ENCODE measurements at regions not wholly inside any gene's neighbourhood (a gene's known extent, or its start where the extent isn't known, plus 50 kb on each side); places are given as distances from the start of the nearest gene placed in this dataset.

DNA sequence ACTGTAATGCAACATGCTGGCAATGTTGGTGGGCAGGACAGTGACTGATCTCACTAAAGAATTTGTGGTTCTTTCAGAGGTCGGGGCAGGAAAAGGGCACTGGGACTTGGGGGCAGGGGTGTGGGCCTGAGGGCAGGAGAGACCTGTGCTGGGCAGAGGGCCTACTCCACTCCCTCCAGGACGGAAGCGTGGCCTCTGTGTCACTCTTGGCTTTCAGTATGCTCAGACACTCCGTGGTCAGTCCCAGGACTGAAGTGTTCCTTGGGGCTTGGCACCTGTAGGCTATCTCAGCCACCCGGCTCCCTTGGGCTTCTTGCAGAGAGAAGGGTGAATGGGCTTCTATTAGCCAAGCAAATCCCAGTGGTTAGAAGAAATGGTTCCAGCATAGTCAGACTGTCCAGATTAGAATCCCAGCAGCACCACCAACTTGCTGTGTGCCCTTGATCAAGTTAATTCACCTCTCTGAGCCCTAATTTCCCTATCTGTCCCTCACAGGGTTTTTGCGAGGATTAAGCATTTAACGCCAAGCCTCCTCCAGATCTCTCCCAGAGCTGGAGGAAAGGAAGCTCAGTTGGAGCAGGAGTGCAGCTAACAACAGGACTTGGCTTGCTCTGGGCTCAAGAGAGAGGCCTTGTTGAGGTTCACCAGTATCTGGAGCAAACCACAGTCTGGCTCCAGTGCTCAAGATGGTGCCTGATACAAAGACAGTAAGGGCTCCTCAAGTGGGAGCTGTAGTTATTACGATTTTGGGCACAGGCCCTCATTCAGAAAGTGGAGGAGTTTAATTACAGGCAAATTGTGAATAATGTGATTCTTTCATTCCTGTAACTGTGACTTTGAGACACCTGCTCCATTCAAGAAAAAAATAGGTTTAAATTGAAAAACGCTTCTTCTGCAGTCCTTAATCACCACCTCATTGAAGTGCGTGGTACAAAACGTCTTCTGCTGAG lies 57.7 kb upstream of the LRP8 start:
- TF ChIP-seq GABPA (IDR thresholded peaks at IDR 0.05; ENCODE audit: low read depth): no peak
- TF ChIP-seq CHD1 (IDR thresholded peaks at IDR 0.05; ENCODE audit: low read depth, low read length): no peak
- no peak for TF ChIP-seq STAT1 (conservative IDR thresholded peaks at IDR 0.05)
- no peak for TF ChIP-seq TAF1 (IDR thresholded peaks at IDR 0.05; ENCODE audit: borderline replicate concordance, low read depth, low read length)
- TF ChIP-seq CEBPB (IDR thresholded peaks at IDR 0.05; ENCODE audit: borderline replicate concordance in 1 of 2, low read depth in 2 of 2, low read length in 2 of 2): no peak
- TF ChIP-seq USF2 (IDR thresholded peaks at IDR 0.05; ENCODE audit: borderline replicate concordance, low read depth, low read length): no peak
- no peak for TF ChIP-seq CTCF (IDR thresholded peaks at IDR 0.05 in 2 of 3, conservative IDR thresholded peaks at IDR 0.05 in 1 of 3; ENCODE audit: control insufficient read depth in 2 of 3, extremely low read depth in 1 of 3, insufficient read depth in 1 of 3, low read depth in 3 of 3, low read length in 3 of 3)
- no peak for TF ChIP-seq SRF (IDR thresholded peaks at IDR 0.05; ENCODE audit: low read depth in 2 of 2, low read length in 2 of 2)
